Lower lobe of right lung (tissue), 2 donors: ENCODE measurements at regions not wholly inside any gene's neighbourhood (a gene's known extent, or its start where the extent isn't known, plus 50 kb on each side); places are given as distances from the start of the nearest gene placed in this dataset.
"Not testable (repeated sequence)": the region's sequence is repeated elsewhere in the genome, so short reads cannot be mapped to it uniquely, and the experiment has no call there.

Source experiments
- ATAC-seq, 2 donors: fragments of 200-7000 bp; cut with Tn5 transposase; one replicate each; pipeline ENCODE4 v1.9.1; 2020 to 2022; ENCODE audit warnings: mild to moderate bottlenecking in 2 of 2, moderate library complexity in 2 of 2
- DNase-seq: peaks from one replicate; pipeline ENCODE4 v3.0.0-alpha.2; 2020
- H3K27ac ChIP-seq: fragments of 200-600 bp; one replicate; pipeline ENCODE4 v1.8.0; 2022
- H3K27me3 ChIP-seq: fragments of 200-600 bp; one replicate; pipeline ENCODE4 v1.8.0; 2022; ENCODE audit warnings: low read depth
- H3K36me3 ChIP-seq: fragments of 200-600 bp; one replicate; pipeline ENCODE4 v1.8.0; 2022; ENCODE audit warnings: mild to moderate bottlenecking
- H3K4me1 ChIP-seq: fragments of 200-600 bp; one replicate; pipeline ENCODE4 v1.8.0; 2022
- H3K4me3 ChIP-seq: fragments of 200-600 bp; one replicate; pipeline ENCODE4 v1.8.0; 2022; ENCODE audit warnings: mild to moderate bottlenecking
- H3K9me3 ChIP-seq: fragments of 200-600 bp; one replicate; pipeline ENCODE4 v1.8.0; 2022
- CTCF ChIP-seq: fragments of 200-600 bp; IDR thresholded peaks from one replicate; pipeline ENCODE4 v1.8.0; 2022; ENCODE audit warnings: antibody characterized with exemption, mild to moderate bottlenecking
- intact Hi-C: fragments of 100-400 bp; cut with DNase I; formaldehyde crosslinking; loops from one replicate; pipeline ENCODE4 v1.11.0; 2022
- donor health status: DM: no; HTN: yes; CAD: no; lungs with severe emphysema.

GRCh38 chr14:86115972-86116371, 586.0 kb downstream of the FLRT2 start:
- intact Hi-C loops = no loop called here
- TF ChIP-seq CTCF = no peak
- Histone ChIP-seq H3K36me3 (no peaks in the 10 kb centered on the region), H3K4me3 (no peak overlapping the region), H3K27me3 (no peaks in the 10 kb centered on the region), H3K4me1 (no peaks in the 10 kb centered on the region), H3K9me3 (no peaks in the 10 kb centered on the region), H3K27ac (no peak overlapping the region)
- ATAC-seq (no peak), DNase-seq (no peak)

- H3K36me3 ChIP-seq, H3K4me1 ChIP-seq, H3K27me3 ChIP-seq, H3K9me3 ChIP-seq, intact Hi-C loops, DNase-seq, H3K27ac ChIP-seq, ATAC-seq, H3K4me3 ChIP-seq: not testable (repeated sequence)
Observed at GRCh38 chr14:86110871-86111270, 580.9 kb downstream of the FLRT2 start.

- intact Hi-C loops = no loop called here
- H3K36me3 ChIP-seq = no peaks in the 10 kb centered on the region
- no peaks in the 10 kb centered on the region for H3K27me3 ChIP-seq
- no peak overlapping the region for H3K4me3 ChIP-seq
- TF ChIP-seq CTCF = no peak
- ATAC-seq = no peak
- H3K4me1 ChIP-seq = no peaks in the 10 kb centered on the region
- H3K27ac ChIP-seq = no peak overlapping the region
- no peak for DNase-seq
- no peaks in the 10 kb centered on the region for H3K9me3 ChIP-seq
Observed at GRCh38 chr14:86104691-86105265, 574.8 kb downstream of the FLRT2 start.

GRCh38 chr14:86094512-86094911, 564.6 kb downstream of the FLRT2 start:
- Histone ChIP-seq H3K27ac (no peak overlapping the region), H3K36me3 (no peaks in the 10 kb centered on the region), H3K4me1 (no peaks in the 10 kb centered on the region), H3K27me3 (no peaks in the 10 kb centered on the region), H3K4me3 (no peak overlapping the region), H3K9me3 (no peaks in the 10 kb centered on the region)
- intact Hi-C loops = no loop called here
- no peak for TF ChIP-seq CTCF
- DNase-seq (no peak), ATAC-seq (no peak)

GRCh38 chr14:86091811-86092210, 561.9 kb downstream of the FLRT2 start:
- intact Hi-C loops = no loop called here
- no peak for ATAC-seq
- Histone ChIP-seq H3K9me3 (no peaks in the 10 kb centered on the region), H3K4me3 (no peak overlapping the region), H3K27ac (no peak overlapping the region), H3K27me3 (no peaks in the 10 kb centered on the region), H3K4me1 (no peaks in the 10 kb centered on the region), H3K36me3 (no peaks in the 10 kb centered on the region)
- no peak for DNase-seq
- TF ChIP-seq CTCF = no peak

- Histone ChIP-seq H3K4me3 (no peak overlapping the region), H3K4me1 (no peaks in the 10 kb centered on the region), H3K27ac (no peak overlapping the region), H3K9me3 (no peaks in the 10 kb centered on the region), H3K36me3 (no peaks in the 10 kb centered on the region), H3K27me3 (no peaks in the 10 kb centered on the region)
- no peak for DNase-seq
- no peak for TF ChIP-seq CTCF
- intact Hi-C loops = no loop called here
- ATAC-seq = no peak
Observed at GRCh38 chr14:86088156-86088555, 558.2 kb downstream of the FLRT2 start.
